Suppressor macrophage (primary cell): ENCODE measurements at regions not wholly inside any gene's neighbourhood (a gene's known extent, or its start where the extent isn't known, plus 50 kb on each side); places are given as distances from the start of the nearest gene placed in this dataset.
"Not testable (repeated sequence)": the region's sequence is repeated elsewhere in the genome, so short reads cannot be mapped to it uniquely, and the experiment has no call there.

ENCODE experiments used
- DNase-seq, 4 experiments: peaks; one replicate each; pipeline ENCODE4 v3.0.0-alpha.2; 2020 to 2022

- DNase-seq, result peak in 2 of 4 experiments; percentile 10 to 15
These were observed 153.8 kb downstream of the TMEM121 start for GRCh38 chr14:105679959-105680735.

DNA sequence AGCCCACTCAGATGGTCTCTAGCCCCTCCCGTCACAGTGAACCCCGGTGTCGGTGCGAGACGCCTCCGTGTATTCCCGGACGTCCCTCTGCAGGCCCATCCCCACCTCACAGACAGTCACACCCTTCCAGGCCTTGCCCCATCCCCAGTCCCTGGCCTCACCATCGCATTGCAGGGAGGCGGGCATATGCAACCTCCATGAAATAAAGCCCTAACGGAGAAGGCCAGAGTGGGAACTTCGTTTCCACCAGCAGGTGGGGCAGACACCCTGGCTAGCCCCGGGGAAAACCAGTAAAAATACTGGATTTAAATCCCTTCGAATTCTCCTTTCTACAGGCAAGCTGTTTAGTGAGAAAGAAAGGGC, 154.3 kb downstream of the TMEM121 start:
- DNase-seq, result not testable (repeated sequence)

GRCh38 chr14:105681606-105682185, 155.3 kb downstream of the TMEM121 start:
- DNase-seq, result not testable (repeated sequence)

DNA sequence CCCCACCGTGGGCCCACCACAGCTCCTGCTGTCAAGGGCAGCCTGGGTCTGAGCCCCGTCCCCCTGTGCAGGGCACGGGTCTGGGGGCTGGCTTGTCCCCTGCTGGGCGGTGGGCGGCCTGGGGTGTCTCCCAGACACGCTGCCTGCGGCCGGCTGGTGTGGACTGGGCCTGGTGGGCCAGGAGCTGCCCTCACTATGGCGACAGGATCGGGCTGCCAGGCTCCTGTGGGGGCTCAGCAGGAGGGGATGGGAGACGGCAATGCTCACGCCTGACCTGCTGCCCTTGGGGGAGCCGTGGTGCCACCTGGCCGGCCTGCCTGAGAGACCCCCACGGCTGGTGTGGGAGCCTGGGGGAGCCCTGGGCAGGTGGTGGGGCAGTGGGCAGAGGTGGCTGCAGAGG, 156.1 kb downstream of the TMEM121 start:
- not testable (repeated sequence) for DNase-seq

DNA sequence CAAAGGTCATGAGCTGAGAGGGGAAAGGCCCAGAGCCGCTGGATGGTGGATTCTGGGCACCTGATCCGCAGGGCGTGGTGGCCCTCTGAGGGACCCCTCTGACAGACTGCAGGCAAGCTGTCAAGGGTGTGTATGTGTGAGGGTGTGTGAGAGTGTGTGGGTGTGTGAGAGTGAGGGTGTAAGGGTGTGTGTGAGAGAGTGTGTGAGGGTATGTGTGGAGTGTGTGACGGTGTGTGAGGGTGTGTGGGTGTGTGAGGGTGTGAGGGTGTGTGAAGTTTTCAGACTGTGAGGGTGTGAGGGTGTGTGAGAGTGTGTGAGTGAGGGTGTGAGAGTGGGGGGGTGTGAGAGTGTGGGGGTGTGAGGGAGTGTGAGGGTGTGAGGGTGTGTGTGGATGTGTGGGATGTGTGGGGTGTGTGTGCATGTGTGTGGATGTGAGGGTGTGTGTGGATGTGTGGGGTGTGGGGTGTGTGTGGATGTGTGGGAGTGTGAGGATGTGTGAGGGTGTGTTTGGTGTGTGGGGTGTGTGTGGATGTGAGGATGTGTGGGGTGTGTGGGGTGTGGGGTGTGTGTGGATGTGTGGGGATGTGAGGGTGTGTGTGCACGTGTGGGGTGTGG, 156.7 kb downstream of the TMEM121 start:
- no peak for DNase-seq

- DNase-seq, result not testable (repeated sequence)
These were observed 157.7 kb downstream of the TMEM121 start for GRCh38 chr14:105684056-105684455.

DNA sequence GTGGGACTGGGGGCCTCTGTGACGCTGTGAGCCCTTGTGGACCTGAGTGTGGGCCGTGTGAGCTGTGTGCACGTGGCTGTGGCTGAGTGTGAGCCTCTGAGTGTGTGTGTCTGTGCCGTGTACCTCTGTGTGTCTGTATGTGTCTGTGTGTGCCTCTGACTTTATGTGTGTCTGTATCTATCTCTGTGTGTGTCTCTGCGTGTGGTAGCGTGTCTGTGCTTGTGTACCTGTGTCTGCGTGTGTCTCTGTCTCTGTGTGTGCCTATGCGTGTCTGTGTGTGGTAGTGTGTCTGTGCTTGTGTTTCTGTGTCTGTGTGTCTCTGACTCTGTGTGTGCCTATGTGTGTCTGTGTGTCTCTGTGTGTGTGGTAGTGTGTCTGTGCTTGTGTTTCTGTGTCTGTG, 158.2 kb downstream of the TMEM121 start:
- not testable (repeated sequence) for DNase-seq

DNA sequence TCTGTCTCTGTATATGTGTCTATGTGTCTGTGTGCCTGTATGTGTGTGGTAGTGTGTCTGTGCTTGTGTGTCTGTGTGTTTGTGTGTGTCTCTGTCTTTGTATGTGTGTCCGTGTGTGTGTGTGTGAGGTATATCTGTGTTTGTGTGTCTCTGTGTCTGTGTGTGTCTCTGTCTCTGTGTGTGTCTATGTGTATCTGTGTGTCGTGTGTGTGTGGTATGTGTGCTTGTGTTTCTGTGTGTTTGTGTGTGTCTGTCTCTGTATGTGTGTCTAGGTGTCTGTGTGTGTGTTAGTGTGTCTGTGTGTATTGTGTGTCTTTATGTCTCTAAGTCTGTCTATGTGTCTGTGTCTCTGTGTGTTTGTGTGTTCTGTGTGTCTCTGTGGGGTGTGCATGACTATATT, 158.6 kb downstream of the TMEM121 start:
- DNase-seq, result no peak

GRCh38 chr14:105685605-105686004, 159.2 kb downstream of the TMEM121 start:
- DNase-seq, result not testable (repeated sequence)

GRCh38 chr14:105686050-105686449, 159.7 kb downstream of the TMEM121 start:
- DNase-seq, result not testable (repeated sequence)

DNA sequence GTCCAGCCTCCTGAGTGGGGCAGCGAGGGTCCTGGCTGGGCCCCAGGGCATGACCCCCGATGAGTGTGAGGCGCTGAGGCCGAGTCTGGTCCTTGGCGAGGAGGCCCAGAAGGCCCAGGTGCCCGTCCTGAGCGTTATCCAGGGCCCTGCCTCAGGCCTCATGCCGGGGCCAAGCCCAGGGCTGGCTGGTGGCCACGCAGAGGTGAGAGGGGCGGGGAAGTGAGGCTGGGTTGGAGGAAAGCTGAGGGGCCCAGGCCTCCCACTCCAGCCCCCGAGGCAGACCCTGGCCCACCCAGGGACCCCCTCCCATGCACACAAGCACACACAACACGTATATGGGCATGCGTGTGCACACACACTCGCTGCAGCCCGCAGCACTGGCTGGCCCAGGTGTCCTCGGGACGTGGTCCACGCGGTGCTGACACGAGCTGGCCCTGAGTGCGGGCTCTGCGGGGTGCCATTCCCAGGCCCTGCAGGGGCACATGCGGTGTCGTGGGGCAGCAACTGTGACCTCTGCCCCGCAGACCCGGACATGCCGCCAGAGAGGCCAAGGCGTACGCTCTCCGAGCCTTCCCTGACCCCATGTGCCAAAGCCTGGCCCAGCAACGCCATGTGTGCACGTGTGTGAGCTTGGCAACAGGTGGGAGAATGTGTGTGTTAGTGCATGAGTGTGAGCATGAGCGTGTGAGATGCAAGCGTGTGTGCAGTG, 160.2 kb downstream of the TMEM121 start:
- not testable (repeated sequence) for DNase-seq

- DNase-seq, result not testable (repeated sequence)
These were observed 161.0 kb downstream of the TMEM121 start for GRCh38 chr14:105687171-105688022.

- DNase-seq, result not testable (repeated sequence)
These were observed 161.6 kb downstream of the TMEM121 start for GRCh38 chr14:105688023-105688351.

GRCh38 chr14:105688664-105689221, 162.4 kb downstream of the TMEM121 start:
- DNase-seq, result not testable (repeated sequence)

- no peak for DNase-seq
These were observed 163.3 kb downstream of the TMEM121 start for GRCh38 chr14:105689722-105690121.

DNA sequence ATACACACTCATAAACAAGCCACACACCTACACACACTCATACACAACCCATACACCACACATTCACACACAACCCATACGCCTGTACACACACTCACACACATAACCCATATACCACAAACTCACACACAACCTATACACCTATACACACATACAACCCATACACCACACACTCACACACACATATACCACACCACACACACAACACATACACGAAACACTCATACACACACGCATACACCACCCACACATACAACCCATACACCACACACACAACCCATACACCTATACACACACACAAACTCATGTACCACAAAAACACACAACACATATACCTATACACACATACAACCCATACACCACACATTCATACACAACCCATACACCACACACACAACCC, 164.3 kb downstream of the TMEM121 start:
- no peak for DNase-seq

- DNase-seq, result not testable (repeated sequence)
These were observed 165.1 kb downstream of the TMEM121 start for GRCh38 chr14:105691321-105692109.

DNA sequence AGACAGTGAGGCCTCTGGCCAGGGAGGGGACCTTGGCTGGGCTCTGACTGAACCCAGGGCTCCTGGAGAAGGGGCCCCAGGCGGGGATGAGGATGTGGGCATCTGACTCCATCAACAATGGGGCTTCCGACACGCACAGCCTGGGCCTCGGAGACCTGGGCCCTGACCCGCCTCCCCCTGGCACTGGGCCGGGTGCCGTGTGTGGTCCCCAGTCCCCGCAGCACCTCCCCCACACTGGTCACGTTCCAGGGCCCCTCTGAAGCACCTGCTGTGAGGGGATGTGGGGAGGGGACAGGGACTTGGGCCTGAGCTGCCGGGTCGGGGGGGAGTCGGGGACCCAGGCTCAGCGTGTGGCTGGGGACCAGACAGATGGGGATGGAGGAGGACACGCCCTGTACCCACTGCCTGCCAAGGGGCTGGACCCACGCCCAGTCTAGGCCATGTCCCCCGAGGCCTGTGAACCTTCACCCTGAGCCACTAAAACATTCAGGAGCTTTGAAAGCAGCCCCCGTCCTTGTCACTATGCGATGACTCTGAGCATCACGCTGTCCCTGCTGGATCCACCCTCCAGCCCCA, 165.8 kb downstream of the TMEM121 start:
- not testable (repeated sequence) for DNase-seq

DNA sequence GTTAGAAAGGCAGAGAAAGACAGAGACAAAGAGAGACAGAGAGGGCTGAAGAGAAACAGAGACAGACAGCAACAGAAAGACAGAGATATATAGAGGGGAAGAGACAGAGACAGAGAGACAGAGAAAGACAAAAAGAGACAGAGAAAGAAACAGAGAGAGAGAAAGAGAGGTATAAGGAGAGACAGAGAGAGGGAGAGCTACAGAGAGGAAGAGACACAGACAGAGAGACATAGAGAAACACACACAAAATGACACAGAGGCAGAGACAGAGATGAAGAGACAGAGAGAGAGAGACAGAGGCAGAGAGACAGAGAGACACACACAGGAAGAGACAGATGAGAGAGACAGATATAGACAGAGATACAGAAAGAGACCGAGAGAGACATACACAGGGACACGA, 168.6 kb downstream of the TMEM121 start:
- no peak for DNase-seq

DNA sequence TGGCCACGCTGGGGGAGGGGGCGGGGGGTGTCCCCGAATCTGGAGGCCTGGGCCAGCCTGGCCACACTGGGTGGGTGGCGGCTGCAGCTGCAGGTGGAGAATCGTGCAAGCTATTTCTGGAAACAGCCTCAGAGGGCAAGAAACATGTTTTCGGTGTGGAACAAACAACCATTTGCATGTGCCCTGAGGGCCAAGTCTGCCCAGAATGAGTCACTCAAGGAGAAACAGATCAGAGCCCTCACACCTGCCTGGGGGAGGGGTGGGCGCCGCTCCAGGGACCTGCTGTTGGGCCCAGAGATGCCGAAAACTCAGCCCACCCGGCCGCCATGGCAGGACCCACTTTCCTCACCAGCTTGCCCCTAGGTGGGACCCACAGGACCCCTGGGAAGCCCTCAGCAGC, 170.0 kb downstream of the TMEM121 start:
- DNase-seq, result not testable (repeated sequence)

DNA sequence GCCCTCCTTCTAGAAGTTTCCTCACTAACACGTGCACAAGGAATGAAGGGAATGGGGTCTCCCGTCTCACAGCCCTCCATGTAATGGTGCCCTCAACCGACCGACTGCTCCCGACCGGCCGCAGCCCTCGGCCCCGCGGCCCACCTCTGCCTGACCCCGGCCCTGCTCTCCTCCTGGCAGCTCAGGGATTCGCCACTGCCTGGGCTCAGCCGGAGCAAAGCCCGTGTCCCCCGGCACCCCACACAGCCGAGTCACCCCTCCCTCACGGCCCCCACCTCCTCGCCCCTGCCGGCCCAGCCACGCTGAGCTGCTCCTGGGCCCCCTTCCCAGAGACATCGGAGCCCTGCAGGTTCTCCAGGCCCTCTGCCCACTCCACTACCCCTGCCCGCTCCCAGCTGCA, 171.0 kb downstream of the TMEM121 start:
- not testable (repeated sequence) for DNase-seq
